ENCODE measurements at regions not wholly inside any gene's neighbourhood (a gene's known extent, or its start where the extent isn't known, plus 50 kb on each side); places are given as distances from the start of the nearest gene placed in this dataset.
A peak's percentile ranks its signal among the peaks of the same experiment; 100 is the strongest.

- DNase-seq (ENCODE audit: low read depth), result no peak
Measured at GRCh38 chr5:57559110-57559635, 76.6 kb upstream of the ACTBL2 start.

GRCh38 chr5:57552033-57552432 lies 69.4 kb upstream of the ACTBL2 start:
- DNase-seq (ENCODE audit: low read depth), result no peak

GRCh38 chr5:57551251-57551650 lies 68.6 kb upstream of the ACTBL2 start:
- DNase-seq (ENCODE audit: low read depth), result no peak

- no peak for DNase-seq (ENCODE audit: low read depth)
Measured at GRCh38 chr5:57550132-57550531, 67.5 kb upstream of the ACTBL2 start.

GRCh38 chr5:57549566-57549965 lies 67.0 kb upstream of the ACTBL2 start:
- no peak for DNase-seq (ENCODE audit: low read depth)

- no peak for DNase-seq (ENCODE audit: low read depth)
Measured at GRCh38 chr5:57540823-57541222, 58.2 kb upstream of the ACTBL2 start.

GRCh38 chr5:57539281-57539701 lies 56.7 kb upstream of the ACTBL2 start:
- peak; percentile 66 for DNase-seq (ENCODE audit: low read depth)

GRCh38 chr5:57538341-57538955 lies 55.8 kb upstream of the ACTBL2 start:
- DNase-seq (ENCODE audit: low read depth), result peak; percentile 89

GRCh38 chr5:57537811-57538210 lies 55.2 kb upstream of the ACTBL2 start:
- DNase-seq (ENCODE audit: low read depth), result no peak

- no peak for DNase-seq (ENCODE audit: low read depth)
Measured at GRCh38 chr5:57532513-57533497, 50.2 kb upstream of the ACTBL2 start.

All from GM04504 (cell line).